B cell (primary cell): ENCODE measurements at regions not wholly inside any gene's neighbourhood (a gene's known extent, or its start where the extent isn't known, plus 50 kb on each side); places are given as distances from the start of the nearest gene placed in this dataset.

Experiments
- ATAC-seq: fragments of 200-7000 bp; cut with Tn5 transposase; one replicate; pipeline ENCODE4 v1.10.0; 2021; ENCODE audit warnings: low read depth, mild to moderate bottlenecking, moderate number of reproducible peaks, moderate library complexity
- CTCF ChIA-PET: fragments of 350-600 bp; sonication (Branson Sonifier 250); formaldehyde crosslinking; loops from one replicate; lab custom pipeline; 2021; ENCODE audit warnings: antibody characterized with exemption, inconsistent platforms; lab: Charles Lee
- POLR2A ChIA-PET: fragments of 350-600 bp; sonication (Branson Sonifier 250); formaldehyde crosslinking; loops from one replicate; lab custom pipeline; 2021; ENCODE audit warnings: antibody characterized with exemption; lab: Charles Lee
- DNase-seq: peaks from one replicate; pipeline ENCODE4 v3.0.0; 2013
- H2AFZ ChIP-seq: 2 replicates; pipeline ENCODE4 v1.6.1; 2012; ENCODE audit warnings: mild to moderate bottlenecking, low read depth, low read length; ENCODE audit not compliant: insufficient read depth, poor library complexity, severe bottlenecking
- H3K27ac ChIP-seq, 2 donors: 1 replicate in 1 of 2; 2 replicates in 1 of 2; pipeline ENCODE4 v1.5.1; 2012 to 2013; ENCODE audit warnings: low read length in 2 of 2, mild to moderate bottlenecking in 2 of 2, moderate library complexity in 1 of 2
- H3K27me3 ChIP-seq, 4 experiments: fragments of 200-600 bp in 1 of 4; sonication (generic) in 1 of 4; replicated peaks in 1 of 4; 1 replicate in 2 of 4; 2 replicates in 2 of 4; pipeline versions ENCODE4 v1.6.1 to v1.7.0; 2013 to 2016; ENCODE audit warnings: low read length in 3 of 4, mild to moderate bottlenecking in 2 of 4, mixed read lengths in 1 of 4, moderate library complexity in 1 of 4; ENCODE audit not compliant: insufficient read depth in 4 of 4, control insufficient read depth in 3 of 4; ENCODE audit errors: control extremely low read depth in 1 of 4
- H3K36me3 ChIP-seq, 2 experiments: replicated peaks in 1 of 2; 1 replicate in 1 of 2; 2 replicates in 1 of 2; pipeline versions ENCODE4 v1.6.1 to v1.7.1; 2013; ENCODE audit warnings: low read length in 1 of 2; ENCODE audit not compliant: insufficient read depth in 2 of 2, control insufficient read depth in 1 of 2; ENCODE audit errors: control extremely low read depth in 1 of 2, extremely low read depth in 1 of 2
- H3K4me1 ChIP-seq, 2 donors: fragments of 200-600 bp in 1 of 2; sonication (generic) in 1 of 2; 1 replicate in 1 of 2; 2 replicates in 1 of 2; pipeline versions ENCODE4 v1.5.1 to v1.6.1; 2013 to 2017; ENCODE audit warnings: low read length in 2 of 2; ENCODE audit not compliant: control insufficient read depth in 2 of 2, insufficient read depth in 2 of 2
- H3K4me2 ChIP-seq: replicated peaks from 2 replicates; pipeline ENCODE3; 2012; ENCODE audit warnings: mild to moderate bottlenecking, low read depth, low read length; ENCODE audit not compliant: poor library complexity, severe bottlenecking
- H3K4me3 ChIP-seq, 5 experiments: fragments of 200-600 bp in 1 of 5; sonication (generic) in 1 of 5; 1 replicate in 3 of 5; 2 replicates in 2 of 5; pipeline versions ENCODE4 v1.5.1 to v1.7.0; 2011 to 2016; ENCODE audit warnings: low read length in 4 of 5, mild to moderate bottlenecking in 4 of 5, low read depth in 2 of 5, control low read depth in 1 of 5, moderate library complexity in 1 of 5; ENCODE audit not compliant: insufficient read depth in 1 of 5; ENCODE audit errors: control extremely low read depth in 1 of 5, extremely low read depth in 1 of 5
- H3K79me2 ChIP-seq: fragments of 200-600 bp; sonication (generic); one replicate; pipeline ENCODE4 v1.6.0; 2016; ENCODE audit warnings: low read length; ENCODE audit not compliant: control insufficient read depth, insufficient read depth
- H3K9ac ChIP-seq: fragments of 200-600 bp; sonication (generic); 2 replicates; pipeline ENCODE4 v1.6.1; 2017; ENCODE audit warnings: mild to moderate bottlenecking, low read length, moderate library complexity
- H3K9me3 ChIP-seq, 3 donors: one replicate each; pipeline versions ENCODE4 v1.6.1 to v1.7.1; 2013; ENCODE audit warnings: low read length in 2 of 3; ENCODE audit not compliant: control insufficient read depth in 2 of 3, insufficient read depth in 1 of 3; ENCODE audit errors: control extremely low read depth in 1 of 3
- H4K20me1 ChIP-seq: 2 replicates; pipeline ENCODE4 v1.6.0; 2012; ENCODE audit warnings: mild to moderate bottlenecking, low read length; ENCODE audit not compliant: insufficient read depth, control insufficient read depth, poor library complexity, severe bottlenecking
- H3K27ac Mint-ChIP-seq: one replicate; pipeline ENCODE4 v1.8.0; 2021; ENCODE audit warnings: mixed read lengths
- H3K27me3 Mint-ChIP-seq: one replicate; pipeline ENCODE4 v1.8.0; 2021; ENCODE audit warnings: mixed read lengths
- H3K4me1 Mint-ChIP-seq: one replicate; pipeline ENCODE4 v1.8.0; 2021; ENCODE audit warnings: mixed read lengths
- H3K4me3 Mint-ChIP-seq: one replicate; pipeline ENCODE4 v1.8.0; 2021; ENCODE audit warnings: mixed read lengths
- H3K9me3 Mint-ChIP-seq: one replicate; pipeline ENCODE4 v1.8.0; 2022; ENCODE audit warnings: mixed read lengths; ENCODE audit not compliant: insufficient read depth
- EZH2 ChIP-seq: IDR thresholded peaks from 2 replicates; pipeline ENCODE4 v1.6.1; 2012; ENCODE audit warnings: borderline replicate concordance, low read depth, mild to moderate bottlenecking, moderate library complexity, low read length; ENCODE audit not compliant: insufficient read depth, poor library complexity, severe bottlenecking
- WGBS: methylation state at CpG from one replicate; pipeline ENCODE4 v1.1.5; 2013; ENCODE audit warnings: missing lambda C conversion rate; ENCODE audit not compliant: insufficient coverage; 5-methylcytosine and 5-hydroxymethylcytosine counted together
- intact Hi-C: fragments of 100-400 bp; cut with micrococcal nuclease; formaldehyde crosslinking; loops from one replicate; pipeline ENCODE4 v1.10.0; 2022
- TF ChIP-seq, protein P1 (sequence below): fragments of 200-600 bp; IDR thresholded peaks from one replicate; pipeline ENCODE4 v1.8.0; 2022; ENCODE audit warnings: antibody characterized with exemption, mild to moderate bottlenecking

DNA sequence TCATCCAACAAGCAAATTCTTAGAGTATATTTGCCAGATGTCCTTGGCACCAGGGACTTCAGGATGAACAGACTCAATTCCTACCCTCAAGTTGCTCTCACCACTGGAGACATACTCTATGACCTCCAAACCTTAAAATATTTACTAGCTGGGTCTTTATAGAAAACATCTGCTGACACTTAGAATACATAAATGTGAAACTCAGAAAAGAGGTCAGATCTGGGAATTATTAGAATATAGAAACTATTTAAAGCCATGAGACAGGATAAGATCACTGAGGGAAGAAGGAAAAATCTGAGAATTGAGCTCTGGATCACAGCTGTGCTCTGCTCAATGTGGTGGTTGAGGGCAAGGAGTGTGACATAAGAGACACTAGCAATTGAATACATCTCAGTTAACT, 695.4 kb upstream of the UBE2E2 start:
- Histone ChIP-seq H3K79me2 (no peaks in the 10 kb centered on the region), H3K36me3 (no peaks in the 10 kb centered on the region), H4K20me1 (no peaks in the 10 kb centered on the region), H3K4me1 (no peaks in the 10 kb centered on the region), H2AFZ (no peak overlapping the region), H3K9ac (no peak overlapping the region), H3K4me3 (no peak overlapping the region), H3K4me2 (no peak overlapping the region), H3K27ac (no peak overlapping the region), H3K9me3 (peaks cover 0 to 4% (median 0%) of the 10 kb centered on the region in 3 donors), H3K27me3 (no peaks in the 10 kb centered on the region)
- ChIA-PET CTCF (no interaction called here), POLR2A (no interaction called here)
- H3K4me1 Mint-ChIP-seq: no peaks in the 10 kb centered on the region
- TF ChIP-seq EZH2: no peak
- TF ChIP-seq, protein P1, sequence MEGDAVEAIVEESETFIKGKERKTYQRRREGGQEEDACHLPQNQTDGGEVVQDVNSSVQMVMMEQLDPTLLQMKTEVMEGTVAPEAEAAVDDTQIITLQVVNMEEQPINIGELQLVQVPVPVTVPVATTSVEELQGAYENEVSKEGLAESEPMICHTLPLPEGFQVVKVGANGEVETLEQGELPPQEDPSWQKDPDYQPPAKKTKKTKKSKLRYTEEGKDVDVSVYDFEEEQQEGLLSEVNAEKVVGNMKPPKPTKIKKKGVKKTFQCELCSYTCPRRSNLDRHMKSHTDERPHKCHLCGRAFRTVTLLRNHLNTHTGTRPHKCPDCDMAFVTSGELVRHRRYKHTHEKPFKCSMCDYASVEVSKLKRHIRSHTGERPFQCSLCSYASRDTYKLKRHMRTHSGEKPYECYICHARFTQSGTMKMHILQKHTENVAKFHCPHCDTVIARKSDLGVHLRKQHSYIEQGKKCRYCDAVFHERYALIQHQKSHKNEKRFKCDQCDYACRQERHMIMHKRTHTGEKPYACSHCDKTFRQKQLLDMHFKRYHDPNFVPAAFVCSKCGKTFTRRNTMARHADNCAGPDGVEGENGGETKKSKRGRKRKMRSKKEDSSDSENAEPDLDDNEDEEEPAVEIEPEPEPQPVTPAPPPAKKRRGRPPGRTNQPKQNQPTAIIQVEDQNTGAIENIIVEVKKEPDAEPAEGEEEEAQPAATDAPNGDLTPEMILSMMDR: no peak
- no peak overlapping the region for H3K27ac Mint-ChIP-seq
- DNase-seq (no peak), ATAC-seq (no peak)
- no peaks in the 10 kb centered on the region for H3K27me3 Mint-ChIP-seq
- H3K4me3 Mint-ChIP-seq: no peak overlapping the region
- H3K9me3 Mint-ChIP-seq: no peaks in the 10 kb centered on the region
- intact Hi-C loops: no loop called here

DNA sequence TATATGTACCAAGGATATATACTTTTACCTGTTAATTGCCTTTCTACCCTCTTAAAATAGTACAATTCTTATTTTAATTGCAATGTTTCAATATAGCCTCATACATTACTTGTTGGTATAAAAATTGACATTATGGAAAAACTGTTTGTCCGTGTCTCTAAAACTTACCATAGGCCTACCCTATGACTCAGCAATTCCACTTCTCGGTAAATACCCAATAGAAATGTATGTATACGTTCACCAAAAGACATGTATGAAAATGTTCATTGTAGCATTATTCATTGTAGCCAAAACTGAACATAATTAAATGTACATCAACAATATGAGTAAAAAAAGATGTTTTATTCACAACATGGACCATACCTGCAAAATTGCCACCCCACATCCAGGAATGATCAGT, 679.2 kb upstream of the UBE2E2 start:
- no peak for ATAC-seq
- ChIA-PET POLR2A (no interaction called here), CTCF (no interaction called here)
- H2AFZ ChIP-seq: no peak overlapping the region
- H3K36me3 ChIP-seq: no peaks in the 10 kb centered on the region
- DNase-seq: no peak
- no peaks in the 10 kb centered on the region for H3K79me2 ChIP-seq
- no peak overlapping the region for H3K4me2 ChIP-seq
- H3K27ac Mint-ChIP-seq: no peak overlapping the region
- H3K4me3 ChIP-seq: no peak overlapping the region
- intact Hi-C loops: no loop called here
- peaks cover 2% of the 10 kb centered on the region for H3K9me3 Mint-ChIP-seq
- no peaks in the 10 kb centered on the region for H3K4me1 ChIP-seq
- H3K4me1 Mint-ChIP-seq: no peaks in the 10 kb centered on the region
- no peak overlapping the region for H3K4me3 Mint-ChIP-seq
- WGBS: no CpG with 5 or more reads among the region's 3 CpGs
- H3K9me3 ChIP-seq: no peaks in the 10 kb centered on the region
- H3K27me3 Mint-ChIP-seq: no peaks in the 10 kb centered on the region
- no peaks in the 10 kb centered on the region for H4K20me1 ChIP-seq
- TF ChIP-seq, protein P1: no peak
- TF ChIP-seq EZH2: no peak
- H3K27ac ChIP-seq: no peak overlapping the region
- H3K9ac ChIP-seq: no peak overlapping the region
- H3K27me3 ChIP-seq: no peaks in the 10 kb centered on the region
